ENCODE measurements at regions not wholly inside any gene's neighbourhood (a gene's known extent, or its start where the extent isn't known, plus 50 kb on each side); places are given as distances from the start of the nearest gene placed in this dataset.

DNA sequence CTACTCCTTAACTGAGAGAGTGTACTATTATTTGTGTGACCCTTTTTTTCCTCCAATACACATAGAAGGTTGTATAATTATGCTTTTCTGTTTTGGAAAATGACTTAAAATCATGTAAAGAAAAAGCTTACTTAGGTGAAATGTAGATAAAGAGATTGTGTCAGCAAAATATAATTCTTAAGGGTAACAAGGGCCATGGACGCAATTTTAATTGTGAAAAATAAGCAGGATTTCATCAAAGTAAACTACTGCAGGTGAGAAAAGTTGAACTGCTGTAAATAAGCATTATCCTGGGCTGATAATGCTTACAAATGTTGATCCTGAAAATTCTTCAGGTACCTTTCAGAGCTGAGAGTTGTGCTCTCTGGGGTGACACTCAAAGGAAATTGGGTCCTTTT, 141.5 kb downstream of the RPIA start:
- WGBS, 5 donors = 73 to 91% (median 90%) methylated on average over 1 of the region's 1 CpG
- no peak overlapping the region for H3K4me3 ChIP-seq
- TF ChIP-seq CTCF (IDR thresholded peaks at IDR 0.05) = no peak
- no peak for TF ChIP-seq POLR2A (IDR thresholded peaks at IDR 0.05)
- TF ChIP-seq POLR2AphosphoS5 (IDR thresholded peaks at IDR 0.05) = no peak
- TF ChIP-seq EP300 (IDR thresholded peaks at IDR 0.05) = no peak
- H3K27ac ChIP-seq = no peak overlapping the region
- intact Hi-C loops (cut with DNase I; ENCODE audit: low total_unique reads) = no loop called here
- no peaks in the 10 kb centered on the region for H3K36me3 ChIP-seq
- peaks cover 0 to 7% (median 0%) of the 10 kb centered on the region in 4 donors for H3K4me1 ChIP-seq
- DNase-seq = no peak
- no peaks in the 10 kb centered on the region for H3K9me3 ChIP-seq
- H3K27me3 ChIP-seq = peaks cover 0 to 15% (median 0%) of the 10 kb centered on the region in 3 donors

DNA sequence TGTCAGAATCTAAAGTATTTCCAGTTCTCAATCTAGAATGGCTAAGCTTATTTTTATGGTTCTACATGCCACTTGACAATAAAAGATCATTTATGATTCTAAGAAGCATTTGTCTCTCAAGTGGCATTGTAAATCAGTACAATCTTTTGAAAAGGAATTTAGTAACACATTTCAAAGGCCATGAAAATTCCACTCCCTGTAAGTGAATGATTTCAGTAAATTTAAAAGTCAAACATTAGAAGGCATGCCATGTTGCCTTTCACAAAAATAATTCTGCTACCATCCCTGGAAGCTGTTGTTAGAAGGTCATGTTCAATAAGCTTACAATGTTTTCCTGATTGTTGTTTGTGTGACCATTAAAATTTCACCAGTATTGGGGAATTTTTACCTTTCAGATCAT, 142.9 kb downstream of the RPIA start:
- TF ChIP-seq POLR2A (IDR thresholded peaks at IDR 0.05) = no peak
- no peak for TF ChIP-seq POLR2AphosphoS5 (IDR thresholded peaks at IDR 0.05)
- no peak for TF ChIP-seq EP300 (IDR thresholded peaks at IDR 0.05)
- no peak for TF ChIP-seq CTCF (IDR thresholded peaks at IDR 0.05)
- intact Hi-C loops (cut with DNase I; ENCODE audit: low total_unique reads) = no loop called here
- H3K9me3 ChIP-seq = no peaks in the 10 kb centered on the region
- H3K4me3 ChIP-seq = no peak overlapping the region
- no peak for DNase-seq
- peaks cover 0 to 7% (median 0%) of the 10 kb centered on the region in 4 donors for H3K4me1 ChIP-seq
- H3K36me3 ChIP-seq = no peaks in the 10 kb centered on the region
- H3K27me3 ChIP-seq = peaks cover 0 to 4% (median 0%) of the 10 kb centered on the region in 3 donors
- no peak overlapping the region for H3K27ac ChIP-seq

- intact Hi-C loops (cut with DNase I; ENCODE audit: low total_unique reads) = no loop called here
- Histone ChIP-seq H3K4me3 (no peak overlapping the region), H3K4me1 (peaks cover 0 to 2% (median 0%) of the 10 kb centered on the region in 4 donors), H3K27me3 (peaks cover 0 to 4% (median 0%) of the 10 kb centered on the region in 3 donors), H3K9me3 (no peaks in the 10 kb centered on the region), H3K27ac (no peak overlapping the region), H3K36me3 (no peaks in the 10 kb centered on the region)
- TF ChIP-seq POLR2A (IDR thresholded peaks at IDR 0.05) (no peak), POLR2AphosphoS5 (IDR thresholded peaks at IDR 0.05) (no peak), EP300 (IDR thresholded peaks at IDR 0.05) (no peak), CTCF (IDR thresholded peaks at IDR 0.05) (no peak)
- DNase-seq = no peak
These were observed 143.4 kb downstream of the RPIA start for GRCh38 chr2:88834866-88835265.

- intact Hi-C loops (cut with DNase I; ENCODE audit: low total_unique reads) = no loop called here
These were observed 144.3 kb downstream of the RPIA start for GRCh38 chr2:88835726-88836125.

More at GRCh38 chr2:88835726-88836125, 144.3 kb downstream of the RPIA start:
- Histone ChIP-seq H3K4me1 (no peaks in the 10 kb centered on the region), H3K27me3 (peaks cover 0 to 1% (median 0%) of the 10 kb centered on the region in 3 donors), H3K27ac (no peak overlapping the region), H3K9me3 (no peaks in the 10 kb centered on the region), H3K36me3 (no peaks in the 10 kb centered on the region), H3K4me3 (no peak overlapping the region)
- DNase-seq = no peak
- TF ChIP-seq POLR2AphosphoS5 (IDR thresholded peaks at IDR 0.05) = no peak
- TF ChIP-seq CTCF (IDR thresholded peaks at IDR 0.05) = no peak
- TF ChIP-seq EP300 (IDR thresholded peaks at IDR 0.05) = no peak
- TF ChIP-seq POLR2A (IDR thresholded peaks at IDR 0.05) = no peak
- 67 to 84% (median 74%) methylated on average over 2 of the region's 2 CpGs for WGBS, 5 donors
